GM23338 (cell line): ENCODE measurements at regions not wholly inside any gene's neighbourhood (a gene's known extent, or its start where the extent isn't known, plus 50 kb on each side); places are given as distances from the start of the nearest gene placed in this dataset.

Experiments used
- ATAC-seq: fragments of 200-7000 bp; cut with Tn5 transposase; 3 replicates; pipeline ENCODE4 v1.9.1; 2020
- DNase-seq: peaks from one replicate; pipeline ENCODE4 v3.0.0-alpha.2; 2015; ENCODE audit warnings: low spot score
- H2AFZ ChIP-seq: fragments of 200-600 bp; sonication (generic); 2 replicates; pipeline ENCODE4 v1.8.0; 2016; ENCODE audit warnings: antibody characterized with exemption, mild to moderate bottlenecking, moderate library complexity
- H3F3A ChIP-seq: fragments of 200-600 bp; sonication (generic); replicated peaks from 2 replicates; pipeline ENCODE4 v1.8.0; 2017; ENCODE audit warnings: antibody characterized with exemption, mixed run types, low read depth
- H3K27ac ChIP-seq: fragments of 200-600 bp; sonication (generic); 2 replicates; pipeline ENCODE4 v1.6.1; 2016; ENCODE audit warnings: low read depth
- H3K27me3 ChIP-seq: fragments of 200-600 bp; sonication (generic); 2 replicates; pipeline ENCODE4 v1.8.0; 2016; ENCODE audit warnings: mild to moderate bottlenecking, mixed run types, moderate library complexity; ENCODE audit not compliant: insufficient read depth
- H3K36me3 ChIP-seq: fragments of 200-600 bp; sonication (generic); 2 replicates; pipeline ENCODE4 v1.8.0; 2016; ENCODE audit warnings: mild to moderate bottlenecking; ENCODE audit not compliant: insufficient read depth
- H3K4me1 ChIP-seq: fragments of 200-600 bp; sonication (generic); 2 replicates; pipeline ENCODE4 v1.8.0; 2016; ENCODE audit warnings: mild to moderate bottlenecking, moderate library complexity; ENCODE audit not compliant: insufficient read depth
- H3K4me2 ChIP-seq: fragments of 200-600 bp; sonication (generic); 2 replicates; pipeline ENCODE4 v1.7.1; 2017; ENCODE audit warnings: mixed run types
- H3K4me3 ChIP-seq: fragments of 200-600 bp; sonication (generic); 2 replicates; pipeline ENCODE4 v1.6.1; 2016; ENCODE audit warnings: mixed run types
- H3K79me2 ChIP-seq: fragments of 200-600 bp; sonication (generic); replicated peaks from 2 replicates; pipeline ENCODE4 v1.8.0; 2017; ENCODE audit warnings: mild to moderate bottlenecking; ENCODE audit not compliant: insufficient read depth
- H3K9me2 ChIP-seq: fragments of 200-600 bp; sonication (generic); 2 replicates; pipeline ENCODE4 v1.8.0; 2017; ENCODE audit not compliant: insufficient read depth
- H4K20me1 ChIP-seq: fragments of 200-600 bp; sonication (generic); replicated peaks from 2 replicates; pipeline ENCODE4 v1.8.0; 2017; ENCODE audit warnings: mild to moderate bottlenecking; ENCODE audit not compliant: insufficient read depth
- H3K27ac Mint-ChIP-seq: 2 replicates; pipeline ENCODE4 v1.8.0; 2020; ENCODE audit warnings: inconsistent platforms, mild to moderate bottlenecking, moderate library complexity, mixed read lengths
- H3K27me3 Mint-ChIP-seq: 3 replicates; pipeline ENCODE4 v1.8.0; 2022; ENCODE audit warnings: low read depth, mild to moderate bottlenecking, moderate library complexity, mixed read lengths, inconsistent platforms; ENCODE audit not compliant: insufficient read depth, poor library complexity
- H3K36me3 Mint-ChIP-seq: 3 replicates; pipeline ENCODE4 v1.8.0; 2021; ENCODE audit warnings: low read depth, mild to moderate bottlenecking, inconsistent platforms, moderate library complexity, mixed read lengths
- H3K4me1 Mint-ChIP-seq: 3 replicates; pipeline ENCODE4 v1.8.0; 2020; ENCODE audit warnings: mild to moderate bottlenecking, inconsistent platforms, mixed read lengths
- H3K4me3 Mint-ChIP-seq: 3 replicates; pipeline ENCODE4 v1.8.0; 2021; ENCODE audit warnings: moderate library complexity, mild to moderate bottlenecking, inconsistent platforms, mixed read lengths
- H3K9me3 Mint-ChIP-seq: 3 replicates; pipeline ENCODE4 v1.8.0; 2020; ENCODE audit warnings: moderate library complexity, mild to moderate bottlenecking, inconsistent platforms, mixed read lengths
- CREB1 ChIP-seq: fragments of 250-450 bp; sonication (Bioruptor Pico); IDR thresholded peaks from 2 replicates; pipeline ENCODE4 v1.5.0; 2020; ENCODE audit warnings: low read depth, mild to moderate bottlenecking, moderate library complexity
- EZH2 ChIP-seq: fragments of 200-600 bp; sonication (generic); IDR thresholded peaks from one replicate; pipeline ENCODE4 v1.8.0; 2017; ENCODE audit warnings: antibody characterized with exemption, mild to moderate bottlenecking, low read depth; ENCODE audit not compliant: unreplicated experiment
- EZH2phosphoT487 ChIP-seq: fragments of 200-600 bp; sonication (generic); IDR thresholded peaks from one replicate; pipeline ENCODE4 v1.8.1; 2018; ENCODE audit warnings: antibody characterized with exemption; ENCODE audit not compliant: unreplicated experiment
- JUNB ChIP-seq: IDR thresholded peaks from one replicate; pipeline ENCODE4 v1.6.1; 2016; ENCODE audit warnings: antibody characterized with exemption; ENCODE audit not compliant: unreplicated experiment
- NANOG ChIP-seq: IDR thresholded peaks from 2 replicates; pipeline ENCODE4 v1.6.1; 2016; ENCODE audit warnings: antibody characterized with exemption, borderline replicate concordance
- POLR2AphosphoS5 ChIP-seq: IDR thresholded peaks from 2 replicates; pipeline ENCODE4 v1.6.1; 2016; ENCODE audit warnings: antibody characterized with exemption, low read depth
- STAT1 ChIP-seq: IDR thresholded peaks from one replicate; pipeline ENCODE4 v1.6.1; 2016; ENCODE audit warnings: antibody characterized with exemption; ENCODE audit not compliant: unreplicated experiment
- ZNF114 ChIP-seq: fragments of 250-450 bp; sonication (Bioruptor Pico); IDR thresholded peaks from 2 replicates; pipeline ENCODE4 v1.5.0; 2020; ENCODE audit warnings: mild to moderate bottlenecking, moderate library complexity
- ZNF331 ChIP-seq: fragments of 250-450 bp; sonication (Bioruptor Pico); IDR thresholded peaks from 2 replicates; pipeline ENCODE4 v1.5.0; 2020; ENCODE audit warnings: low read depth, mild to moderate bottlenecking, moderate library complexity
- TF ChIP-seq, protein P1 (sequence below): IDR thresholded peaks from one replicate; pipeline ENCODE4 v1.6.1; 2018; ENCODE audit warnings: antibody characterized with exemption; ENCODE audit not compliant: unreplicated experiment
- TF ChIP-seq, protein P2 (sequence below): IDR thresholded peaks from 2 replicates; pipeline ENCODE4 v1.6.1; 2016; ENCODE audit warnings: antibody characterized with exemption
- TF ChIP-seq, protein P3 (sequence below): fragments of 250-450 bp; sonication (Bioruptor Pico); IDR thresholded peaks from 2 replicates; pipeline ENCODE4 v1.5.0; 2020; ENCODE audit warnings: mild to moderate bottlenecking, moderate library complexity
- TF ChIP-seq, protein P4 (sequence below), 2 experiments: fragments of 200-600 bp in 1 of 2; sonication (generic) in 1 of 2; conservative IDR thresholded peaks; 2 replicates each; pipeline versions ENCODE4 v1.5.1 to v1.6.1; 2016 to 2017; ENCODE audit warnings: antibody characterized with exemption in 2 of 2, low read depth in 2 of 2, mild to moderate bottlenecking in 2 of 2, moderate library complexity in 1 of 2

DNA sequence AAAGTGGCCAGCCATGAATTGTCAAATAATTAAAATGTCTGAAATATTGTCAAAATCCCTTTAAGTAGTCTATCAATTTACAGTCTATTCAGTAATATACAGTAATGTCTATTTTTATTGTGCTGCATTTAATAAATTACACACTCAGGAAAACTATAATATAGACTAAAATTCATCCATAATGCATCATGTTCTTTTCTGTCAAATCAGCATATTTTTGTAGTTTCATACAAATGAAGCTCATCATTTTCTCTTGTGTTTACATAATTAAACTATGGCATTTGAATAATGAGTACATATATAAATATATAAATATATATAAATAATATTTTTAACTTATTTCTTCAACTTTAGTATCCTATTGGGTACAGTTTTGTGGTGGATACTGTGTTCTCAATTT is 868.7 kb upstream of the CHORDC1 start:
- no peak overlapping the region for H3K27ac ChIP-seq
- no peak overlapping the region for H3K4me3 ChIP-seq
- TF ChIP-seq POLR2AphosphoS5 (no peak), EZH2phosphoT487 (no peak), ZNF331 (CRISPR knock-in tag) (no peak), STAT1 (no peak), NANOG (no peak), ZNF114 (CRISPR knock-in tag) (no peak), CREB1 (CRISPR knock-in tag) (no peak), EZH2 (no peak), JUNB (no peak)
- TF ChIP-seq, protein P1, sequence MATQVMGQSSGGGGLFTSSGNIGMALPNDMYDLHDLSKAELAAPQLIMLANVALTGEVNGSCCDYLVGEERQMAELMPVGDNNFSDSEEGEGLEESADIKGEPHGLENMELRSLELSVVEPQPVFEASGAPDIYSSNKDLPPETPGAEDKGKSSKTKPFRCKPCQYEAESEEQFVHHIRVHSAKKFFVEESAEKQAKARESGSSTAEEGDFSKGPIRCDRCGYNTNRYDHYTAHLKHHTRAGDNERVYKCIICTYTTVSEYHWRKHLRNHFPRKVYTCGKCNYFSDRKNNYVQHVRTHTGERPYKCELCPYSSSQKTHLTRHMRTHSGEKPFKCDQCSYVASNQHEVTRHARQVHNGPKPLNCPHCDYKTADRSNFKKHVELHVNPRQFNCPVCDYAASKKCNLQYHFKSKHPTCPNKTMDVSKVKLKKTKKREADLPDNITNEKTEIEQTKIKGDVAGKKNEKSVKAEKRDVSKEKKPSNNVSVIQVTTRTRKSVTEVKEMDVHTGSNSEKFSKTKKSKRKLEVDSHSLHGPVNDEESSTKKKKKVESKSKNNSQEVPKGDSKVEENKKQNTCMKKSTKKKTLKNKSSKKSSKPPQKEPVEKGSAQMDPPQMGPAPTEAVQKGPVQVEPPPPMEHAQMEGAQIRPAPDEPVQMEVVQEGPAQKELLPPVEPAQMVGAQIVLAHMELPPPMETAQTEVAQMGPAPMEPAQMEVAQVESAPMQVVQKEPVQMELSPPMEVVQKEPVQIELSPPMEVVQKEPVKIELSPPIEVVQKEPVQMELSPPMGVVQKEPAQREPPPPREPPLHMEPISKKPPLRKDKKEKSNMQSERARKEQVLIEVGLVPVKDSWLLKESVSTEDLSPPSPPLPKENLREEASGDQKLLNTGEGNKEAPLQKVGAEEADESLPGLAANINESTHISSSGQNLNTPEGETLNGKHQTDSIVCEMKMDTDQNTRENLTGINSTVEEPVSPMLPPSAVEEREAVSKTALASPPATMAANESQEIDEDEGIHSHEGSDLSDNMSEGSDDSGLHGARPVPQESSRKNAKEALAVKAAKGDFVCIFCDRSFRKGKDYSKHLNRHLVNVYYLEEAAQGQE: no peak
- TF ChIP-seq, protein P2, sequence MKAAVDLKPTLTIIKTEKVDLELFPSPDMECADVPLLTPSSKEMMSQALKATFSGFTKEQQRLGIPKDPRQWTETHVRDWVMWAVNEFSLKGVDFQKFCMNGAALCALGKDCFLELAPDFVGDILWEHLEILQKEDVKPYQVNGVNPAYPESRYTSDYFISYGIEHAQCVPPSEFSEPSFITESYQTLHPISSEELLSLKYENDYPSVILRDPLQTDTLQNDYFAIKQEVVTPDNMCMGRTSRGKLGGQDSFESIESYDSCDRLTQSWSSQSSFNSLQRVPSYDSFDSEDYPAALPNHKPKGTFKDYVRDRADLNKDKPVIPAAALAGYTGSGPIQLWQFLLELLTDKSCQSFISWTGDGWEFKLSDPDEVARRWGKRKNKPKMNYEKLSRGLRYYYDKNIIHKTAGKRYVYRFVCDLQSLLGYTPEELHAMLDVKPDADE: no peak
- TF ChIP-seq, protein P3, sequence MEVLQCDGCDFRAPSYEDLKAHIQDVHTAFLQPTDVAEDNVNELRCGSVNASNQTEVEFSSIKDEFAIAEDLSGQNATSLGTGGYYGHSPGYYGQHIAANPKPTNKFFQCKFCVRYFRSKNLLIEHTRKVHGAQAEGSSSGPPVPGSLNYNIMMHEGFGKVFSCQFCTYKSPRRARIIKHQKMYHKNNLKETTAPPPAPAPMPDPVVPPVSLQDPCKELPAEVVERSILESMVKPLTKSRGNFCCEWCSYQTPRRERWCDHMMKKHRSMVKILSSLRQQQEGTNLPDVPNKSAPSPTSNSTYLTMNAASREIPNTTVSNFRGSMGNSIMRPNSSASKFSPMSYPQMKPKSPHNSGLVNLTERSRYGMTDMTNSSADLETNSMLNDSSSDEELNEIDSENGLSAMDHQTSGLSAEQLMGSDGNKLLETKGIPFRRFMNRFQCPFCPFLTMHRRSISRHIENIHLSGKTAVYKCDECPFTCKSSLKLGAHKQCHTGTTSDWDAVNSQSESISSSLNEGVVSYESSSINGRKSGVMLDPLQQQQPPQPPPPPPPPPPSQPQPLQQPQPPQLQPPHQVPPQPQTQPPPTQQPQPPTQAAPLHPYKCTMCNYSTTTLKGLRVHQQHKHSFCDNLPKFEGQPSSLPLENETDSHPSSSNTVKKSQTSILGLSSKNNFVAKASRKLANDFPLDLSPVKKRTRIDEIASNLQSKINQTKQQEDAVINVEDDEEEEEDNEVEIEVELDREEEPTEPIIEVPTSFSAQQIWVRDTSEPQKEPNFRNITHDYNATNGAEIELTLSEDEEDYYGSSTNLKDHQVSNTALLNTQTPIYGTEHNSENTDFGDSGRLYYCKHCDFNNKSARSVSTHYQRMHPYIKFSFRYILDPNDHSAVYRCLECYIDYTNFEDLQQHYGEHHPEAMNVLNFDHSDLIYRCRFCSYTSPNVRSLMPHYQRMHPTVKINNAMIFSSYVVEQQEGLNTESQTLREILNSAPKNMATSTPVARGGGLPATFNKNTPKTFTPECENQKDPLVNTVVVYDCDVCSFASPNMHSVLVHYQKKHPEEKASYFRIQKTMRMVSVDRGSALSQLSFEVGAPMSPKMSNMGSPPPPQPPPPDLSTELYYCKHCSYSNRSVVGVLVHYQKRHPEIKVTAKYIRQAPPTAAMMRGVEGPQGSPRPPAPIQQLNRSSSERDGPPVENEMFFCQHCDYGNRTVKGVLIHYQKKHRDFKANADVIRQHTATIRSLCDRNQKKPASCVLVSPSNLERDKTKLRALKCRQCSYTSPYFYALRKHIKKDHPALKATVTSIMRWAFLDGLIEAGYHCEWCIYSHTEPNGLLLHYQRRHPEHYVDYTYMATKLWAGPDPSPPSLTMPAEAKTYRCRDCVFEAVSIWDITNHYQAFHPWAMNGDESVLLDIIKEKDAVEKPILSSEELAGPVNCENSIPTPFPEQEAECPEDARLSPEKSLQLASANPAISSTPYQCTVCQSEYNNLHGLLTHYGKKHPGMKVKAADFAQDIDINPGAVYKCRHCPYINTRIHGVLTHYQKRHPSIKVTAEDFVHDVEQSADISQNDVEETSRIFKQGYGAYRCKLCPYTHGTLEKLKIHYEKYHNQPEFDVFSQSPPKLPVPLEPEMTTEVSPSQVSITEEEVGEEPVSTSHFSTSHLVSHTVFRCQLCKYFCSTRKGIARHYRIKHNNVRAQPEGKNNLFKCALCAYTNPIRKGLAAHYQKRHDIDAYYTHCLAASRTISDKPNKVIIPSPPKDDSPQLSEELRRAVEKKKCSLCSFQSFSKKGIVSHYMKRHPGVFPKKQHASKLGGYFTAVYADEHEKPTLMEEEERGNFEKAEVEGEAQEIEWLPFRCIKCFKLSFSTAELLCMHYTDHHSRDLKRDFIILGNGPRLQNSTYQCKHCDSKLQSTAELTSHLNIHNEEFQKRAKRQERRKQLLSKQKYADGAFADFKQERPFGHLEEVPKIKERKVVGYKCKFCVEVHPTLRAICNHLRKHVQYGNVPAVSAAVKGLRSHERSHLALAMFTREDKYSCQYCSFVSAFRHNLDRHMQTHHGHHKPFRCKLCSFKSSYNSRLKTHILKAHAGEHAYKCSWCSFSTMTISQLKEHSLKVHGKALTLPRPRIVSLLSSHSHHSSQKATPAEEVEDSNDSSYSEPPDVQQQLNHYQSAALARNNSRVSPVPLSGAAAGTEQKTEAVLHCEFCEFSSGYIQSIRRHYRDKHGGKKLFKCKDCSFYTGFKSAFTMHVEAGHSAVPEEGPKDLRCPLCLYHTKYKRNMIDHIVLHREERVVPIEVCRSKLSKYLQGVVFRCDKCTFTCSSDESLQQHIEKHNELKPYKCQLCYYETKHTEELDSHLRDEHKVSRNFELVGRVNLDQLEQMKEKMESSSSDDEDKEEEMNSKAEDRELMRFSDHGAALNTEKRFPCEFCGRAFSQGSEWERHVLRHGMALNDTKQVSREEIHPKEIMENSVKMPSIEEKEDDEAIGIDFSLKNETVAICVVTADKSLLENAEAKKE (CRISPR knock-in tag): no peak
- TF ChIP-seq, protein P4, sequence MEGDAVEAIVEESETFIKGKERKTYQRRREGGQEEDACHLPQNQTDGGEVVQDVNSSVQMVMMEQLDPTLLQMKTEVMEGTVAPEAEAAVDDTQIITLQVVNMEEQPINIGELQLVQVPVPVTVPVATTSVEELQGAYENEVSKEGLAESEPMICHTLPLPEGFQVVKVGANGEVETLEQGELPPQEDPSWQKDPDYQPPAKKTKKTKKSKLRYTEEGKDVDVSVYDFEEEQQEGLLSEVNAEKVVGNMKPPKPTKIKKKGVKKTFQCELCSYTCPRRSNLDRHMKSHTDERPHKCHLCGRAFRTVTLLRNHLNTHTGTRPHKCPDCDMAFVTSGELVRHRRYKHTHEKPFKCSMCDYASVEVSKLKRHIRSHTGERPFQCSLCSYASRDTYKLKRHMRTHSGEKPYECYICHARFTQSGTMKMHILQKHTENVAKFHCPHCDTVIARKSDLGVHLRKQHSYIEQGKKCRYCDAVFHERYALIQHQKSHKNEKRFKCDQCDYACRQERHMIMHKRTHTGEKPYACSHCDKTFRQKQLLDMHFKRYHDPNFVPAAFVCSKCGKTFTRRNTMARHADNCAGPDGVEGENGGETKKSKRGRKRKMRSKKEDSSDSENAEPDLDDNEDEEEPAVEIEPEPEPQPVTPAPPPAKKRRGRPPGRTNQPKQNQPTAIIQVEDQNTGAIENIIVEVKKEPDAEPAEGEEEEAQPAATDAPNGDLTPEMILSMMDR (conservative IDR thresholded peaks at IDR 0.05; ENCODE audit: low read depth in 2 of 2): no peak
- Mint-ChIP-seq H3K9me3 (no peaks in the 10 kb centered on the region; the same call in 2 of the 3 replicates), H3K4me3 (no peak overlapping the region), H3K36me3 (no peaks in the 10 kb centered on the region), H3K27ac (no peak overlapping the region), H3K27me3 (no peaks in the 10 kb centered on the region), H3K4me1 (no peaks in the 10 kb centered on the region)
- H3K27me3 ChIP-seq: no peaks in the 10 kb centered on the region
- H3K79me2 ChIP-seq: no peaks in the 10 kb centered on the region
- no peaks in the 10 kb centered on the region for H3K9me2 ChIP-seq
- DNase-seq (no peak), ATAC-seq (no peak)
- no peaks in the 10 kb centered on the region for H3F3A ChIP-seq
- no peaks in the 10 kb centered on the region for H4K20me1 ChIP-seq
- no peaks in the 10 kb centered on the region for H3K4me1 ChIP-seq
- no peak overlapping the region for H3K4me2 ChIP-seq
- H3K36me3 ChIP-seq: no peaks in the 10 kb centered on the region
- H2AFZ ChIP-seq: no peak overlapping the region
